22Rv1 (cell line): ENCODE measurements at regions not wholly inside any gene's neighbourhood (a gene's known extent, or its start where the extent isn't known, plus 50 kb on each side); places are given as distances from the start of the nearest gene placed in this dataset.
"Not testable (repeated sequence)": the region's sequence is repeated elsewhere in the genome, so short reads cannot be mapped to it uniquely, and the experiment has no call there.

Experiments
- H3K27ac ChIP-seq: fragments of 450-650 bp; 2 replicates; pipeline ENCODE4 v1.5.1; 2017
- CTCF ChIP-seq: fragments of 450-650 bp; IDR thresholded peaks from 2 replicates; pipeline ENCODE4 v1.5.1; 2017; ENCODE audit warnings: mild to moderate bottlenecking
- ZFX ChIP-seq: fragments of 450-650 bp; IDR thresholded peaks from 2 replicates; pipeline ENCODE4 v1.6.1; 2017; ENCODE audit warnings: antibody characterized with exemption, borderline replicate concordance

DNA sequence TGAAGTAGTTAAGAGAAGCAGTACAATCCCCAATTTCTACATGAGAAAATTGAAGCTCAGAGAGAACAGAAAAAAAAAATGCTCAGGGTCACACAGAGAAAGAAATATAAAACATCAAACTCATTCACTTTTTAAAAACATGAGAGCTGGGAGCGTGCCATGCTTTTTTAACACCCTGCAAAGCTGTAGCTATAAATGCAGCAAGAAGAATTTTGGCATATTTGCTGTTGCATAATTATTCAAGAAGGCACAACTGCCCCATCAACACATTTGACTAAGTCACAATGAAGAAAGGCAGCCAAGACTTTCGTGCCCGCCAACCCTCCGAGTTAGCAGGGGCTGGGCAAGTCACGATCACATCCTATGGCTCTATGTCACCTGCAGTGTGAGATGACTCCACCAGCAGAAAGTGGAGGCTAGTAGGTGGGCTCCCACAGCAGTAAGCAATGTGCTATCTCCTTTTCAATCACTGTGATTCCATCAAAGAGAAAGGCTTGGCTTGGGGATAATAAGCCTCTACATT is 214.8 kb downstream of the DHX15 start:
- TF ChIP-seq CTCF (no peak), ZFX (no peak)

GRCh38 chr4:24368801-24369200 is 215.6 kb downstream of the DHX15 start:
- H3K27ac ChIP-seq: no peak overlapping the region
- no peak for TF ChIP-seq CTCF
- TF ChIP-seq ZFX: no peak

More for the DNA sequence above, 214.8 kb downstream of the DHX15 start:
- no peak overlapping the region for H3K27ac ChIP-seq

- TF ChIP-seq CTCF: no peak
- no peak for TF ChIP-seq ZFX
- H3K27ac ChIP-seq: no peak overlapping the region
Measured at GRCh38 chr4:24364852-24365251, 219.5 kb downstream of the DHX15 start.

DNA sequence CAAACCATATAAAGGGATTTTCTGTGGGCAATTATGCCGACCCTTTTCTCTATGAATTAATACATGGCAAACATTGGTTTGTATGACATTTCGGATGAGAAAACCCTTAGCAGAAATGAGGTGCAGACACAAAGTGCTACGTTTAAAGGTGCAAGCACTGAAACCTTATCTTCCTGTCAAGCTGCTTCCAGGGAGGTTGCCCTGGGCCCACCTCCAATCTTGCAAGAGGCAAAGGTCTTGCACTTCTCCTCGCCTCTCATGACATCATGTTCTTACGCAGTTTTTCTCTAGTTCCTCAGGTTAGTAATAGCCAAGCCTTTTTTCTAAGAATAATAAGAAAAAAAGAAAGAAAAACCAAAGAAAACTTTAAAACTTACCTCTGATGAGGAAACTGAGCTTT is 220.1 kb downstream of the DHX15 start:
- no peak for TF ChIP-seq CTCF
- no peak for TF ChIP-seq ZFX
- no peak overlapping the region for H3K27ac ChIP-seq

- no peak for TF ChIP-seq CTCF
- no peak for TF ChIP-seq ZFX
- H3K27ac ChIP-seq: no peak overlapping the region
Measured at GRCh38 chr4:24363751-24364150, 220.6 kb downstream of the DHX15 start.

DNA sequence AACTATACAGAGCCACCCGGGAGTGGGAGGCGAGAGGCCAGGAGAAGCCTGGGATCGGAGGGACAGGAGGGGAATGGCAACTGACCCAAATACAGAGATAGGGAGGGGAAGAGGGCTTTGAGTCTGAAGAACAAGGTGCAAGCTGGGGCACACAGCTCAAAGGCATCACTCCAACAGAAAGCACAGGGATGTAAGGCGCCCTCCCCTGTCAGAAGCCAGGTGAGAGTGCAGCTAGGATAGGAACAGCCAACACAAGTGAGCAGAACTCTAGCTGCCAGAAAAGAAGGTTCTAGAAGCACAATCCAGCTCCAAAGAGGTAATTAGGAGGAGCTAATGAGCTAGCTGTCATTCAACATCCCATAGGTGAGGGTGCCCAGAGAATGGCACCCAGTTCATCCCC is 232.2 kb downstream of the DHX15 start:
- no peak overlapping the region for H3K27ac ChIP-seq
- TF ChIP-seq CTCF (no peak), ZFX (no peak)

DNA sequence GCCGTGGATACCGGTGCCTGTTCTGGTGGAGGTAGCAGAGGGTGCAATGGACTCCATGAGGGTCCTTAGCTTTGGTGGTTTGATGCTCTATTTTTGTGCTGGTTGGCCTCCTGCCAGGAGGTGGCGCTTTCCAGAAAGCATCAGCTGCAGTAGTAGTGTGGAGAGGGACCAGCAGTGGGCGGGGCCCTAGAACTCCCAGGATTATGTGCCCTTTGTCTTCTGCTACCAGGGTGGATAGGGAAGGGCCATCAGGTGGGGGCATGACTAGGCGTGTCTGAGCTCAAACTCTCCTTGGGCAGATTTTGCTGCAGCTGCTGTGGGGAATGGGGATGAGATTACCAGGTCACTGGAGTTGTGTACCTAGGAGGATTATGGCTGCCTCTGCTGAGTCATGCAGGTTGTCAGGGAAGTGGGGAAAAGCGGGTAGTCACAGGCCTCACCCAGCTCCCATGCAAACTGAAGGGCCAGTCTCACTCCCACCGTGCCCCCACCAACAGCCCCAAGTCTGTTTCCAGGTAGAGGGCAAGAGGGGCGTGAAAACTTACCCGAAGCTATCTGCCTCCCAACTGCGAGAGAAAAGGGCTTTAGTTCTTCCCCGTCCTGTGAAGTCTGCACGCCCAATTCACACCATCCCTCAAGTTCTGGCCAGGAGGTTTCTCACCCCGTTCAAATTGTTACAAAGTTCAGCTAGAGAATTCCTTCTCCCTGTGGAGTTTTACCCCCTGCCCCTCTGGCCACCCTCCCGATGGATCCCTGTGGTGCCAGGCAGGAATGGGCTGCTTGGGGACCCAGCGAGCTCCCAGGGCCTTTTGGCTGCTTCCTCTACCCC is 235.0 kb downstream of the DHX15 start:
- not testable (repeated sequence) for H3K27ac ChIP-seq
- TF ChIP-seq CTCF: peak; percentile 29
